GM12865 (cell line): ENCODE measurements at regions not wholly inside any gene's neighbourhood (a gene's known extent, or its start where the extent isn't known, plus 50 kb on each side); places are given as distances from the start of the nearest gene placed in this dataset.

Experiments used
- DNase-seq: peaks from one replicate; pipeline ENCODE4 v3.0.0; 2010; ENCODE audit warnings: low read depth
- H3K4me3 ChIP-seq: 2 replicates; pipeline ENCODE4 v1.5.1; 2011; ENCODE audit warnings: mild to moderate bottlenecking, low read depth, low read length, control low read depth
- TF ChIP-seq, protein P1 (sequence below): IDR thresholded peaks from 2 replicates; pipeline ENCODE4 v1.5.1; 2011; ENCODE audit warnings: low read length, control low read depth, low read depth, inconsistent platforms; ENCODE audit not compliant: insufficient read depth; ENCODE audit errors: missing control alignments

DNA sequence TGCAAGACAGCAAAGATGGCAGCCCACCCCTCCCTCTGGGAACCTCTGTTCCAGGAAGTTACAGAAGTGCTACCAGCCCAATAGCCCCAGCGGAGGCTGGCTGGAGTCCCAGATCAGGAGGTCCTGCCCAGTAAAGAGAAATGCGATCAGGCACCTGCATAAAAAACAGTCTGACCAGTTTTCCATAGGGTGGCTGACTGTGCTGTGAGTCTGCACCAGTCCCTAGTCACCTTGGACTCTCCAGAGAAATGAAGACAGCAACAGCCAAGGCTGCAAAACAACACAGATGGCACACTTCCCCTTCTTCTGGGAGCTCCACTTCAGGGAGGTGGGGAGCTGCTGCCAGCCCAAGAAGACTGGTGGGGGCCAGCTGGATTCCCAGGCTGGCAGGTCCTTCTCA, 265.5 kb upstream of the PCSK5 start:
- TF ChIP-seq, protein P1, sequence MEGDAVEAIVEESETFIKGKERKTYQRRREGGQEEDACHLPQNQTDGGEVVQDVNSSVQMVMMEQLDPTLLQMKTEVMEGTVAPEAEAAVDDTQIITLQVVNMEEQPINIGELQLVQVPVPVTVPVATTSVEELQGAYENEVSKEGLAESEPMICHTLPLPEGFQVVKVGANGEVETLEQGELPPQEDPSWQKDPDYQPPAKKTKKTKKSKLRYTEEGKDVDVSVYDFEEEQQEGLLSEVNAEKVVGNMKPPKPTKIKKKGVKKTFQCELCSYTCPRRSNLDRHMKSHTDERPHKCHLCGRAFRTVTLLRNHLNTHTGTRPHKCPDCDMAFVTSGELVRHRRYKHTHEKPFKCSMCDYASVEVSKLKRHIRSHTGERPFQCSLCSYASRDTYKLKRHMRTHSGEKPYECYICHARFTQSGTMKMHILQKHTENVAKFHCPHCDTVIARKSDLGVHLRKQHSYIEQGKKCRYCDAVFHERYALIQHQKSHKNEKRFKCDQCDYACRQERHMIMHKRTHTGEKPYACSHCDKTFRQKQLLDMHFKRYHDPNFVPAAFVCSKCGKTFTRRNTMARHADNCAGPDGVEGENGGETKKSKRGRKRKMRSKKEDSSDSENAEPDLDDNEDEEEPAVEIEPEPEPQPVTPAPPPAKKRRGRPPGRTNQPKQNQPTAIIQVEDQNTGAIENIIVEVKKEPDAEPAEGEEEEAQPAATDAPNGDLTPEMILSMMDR = no peak
- no peak for DNase-seq
- H3K4me3 ChIP-seq = no peak overlapping the region

- TF ChIP-seq, protein P1 = no peak
- DNase-seq = no peak
- H3K4me3 ChIP-seq = no peak overlapping the region
Measured at GRCh38 chr9:75626860-75627259, 263.6 kb upstream of the PCSK5 start.

GRCh38 chr9:75628952-75629351, 261.5 kb upstream of the PCSK5 start:
- no peak overlapping the region for H3K4me3 ChIP-seq
- no peak for DNase-seq
- TF ChIP-seq, protein P1 = no peak

GRCh38 chr9:75633451-75634057, 256.9 kb upstream of the PCSK5 start:
- DNase-seq = no peak
- H3K4me3 ChIP-seq = no peak overlapping the region
- TF ChIP-seq, protein P1 = no peak

DNA sequence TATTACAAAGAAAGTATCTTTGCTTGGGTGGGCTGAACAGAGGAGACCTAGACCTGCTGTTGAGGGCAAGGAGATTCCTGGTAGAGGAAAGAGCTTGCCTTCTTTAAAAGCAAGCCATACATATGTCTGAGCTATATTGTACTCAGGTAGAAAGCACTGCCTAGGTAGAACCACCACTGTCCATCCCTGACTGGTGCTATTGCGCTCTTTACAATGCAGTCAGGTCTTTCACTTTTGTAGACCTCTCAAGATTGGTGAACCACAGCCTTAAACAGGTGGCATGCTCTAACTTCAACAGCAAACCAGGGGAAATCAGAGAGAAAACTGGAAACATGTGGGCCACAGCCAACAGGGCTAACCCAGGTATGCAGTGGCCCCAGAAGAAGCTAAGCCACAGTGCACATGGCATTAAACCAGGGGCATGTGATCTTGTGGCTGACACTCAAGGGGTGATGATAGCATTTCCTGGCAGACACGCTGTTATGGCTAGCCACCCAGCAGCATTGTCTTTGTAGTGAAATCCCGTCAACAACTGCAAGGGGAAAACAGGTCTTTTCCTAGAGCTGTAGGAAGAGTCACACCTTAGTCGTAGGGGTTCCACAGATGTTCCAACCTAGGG, 253.9 kb upstream of the PCSK5 start:
- TF ChIP-seq, protein P1 = no peak
- H3K4me3 ChIP-seq = no peak overlapping the region
- no peak for DNase-seq

- H3K4me3 ChIP-seq = no peak overlapping the region
- TF ChIP-seq, protein P1 = no peak
- no peak for DNase-seq
Measured at GRCh38 chr9:75639971-75640610, 250.4 kb upstream of the PCSK5 start.
